ENCODE measurements at regions not wholly inside any gene's neighbourhood (a gene's known extent, or its start where the extent isn't known, plus 50 kb on each side); places are given as distances from the start of the nearest gene placed in this dataset.

GRCh38 chr12:22800332-22800731 lies 175.4 kb downstream of the ETNK1 start:
- WGBS: 75% methylated on average over 2 of the region's 2 CpGs
- TF ChIP-seq GABPA (IDR thresholded peaks at IDR 0.05 in 1 of 2, conservative IDR thresholded peaks at IDR 0.05 in 1 of 2) (no peak), YY1 (IDR thresholded peaks at IDR 0.05) (no peak), FOXA2 (IDR thresholded peaks at IDR 0.05) (no peak), JUND (IDR thresholded peaks at IDR 0.05) (no peak), ATF3 (IDR thresholded peaks at IDR 0.05) (no peak), RAD21 (IDR thresholded peaks at IDR 0.05) (no peak), FOXA1 (IDR thresholded peaks at IDR 0.05) (no peak)
- TF ChIP-seq, protein P1, sequence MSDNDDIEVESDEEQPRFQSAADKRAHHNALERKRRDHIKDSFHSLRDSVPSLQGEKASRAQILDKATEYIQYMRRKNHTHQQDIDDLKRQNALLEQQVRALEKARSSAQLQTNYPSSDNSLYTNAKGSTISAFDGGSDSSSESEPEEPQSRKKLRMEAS (IDR thresholded peaks at IDR 0.05): no peak
- TF ChIP-seq, protein P2, sequence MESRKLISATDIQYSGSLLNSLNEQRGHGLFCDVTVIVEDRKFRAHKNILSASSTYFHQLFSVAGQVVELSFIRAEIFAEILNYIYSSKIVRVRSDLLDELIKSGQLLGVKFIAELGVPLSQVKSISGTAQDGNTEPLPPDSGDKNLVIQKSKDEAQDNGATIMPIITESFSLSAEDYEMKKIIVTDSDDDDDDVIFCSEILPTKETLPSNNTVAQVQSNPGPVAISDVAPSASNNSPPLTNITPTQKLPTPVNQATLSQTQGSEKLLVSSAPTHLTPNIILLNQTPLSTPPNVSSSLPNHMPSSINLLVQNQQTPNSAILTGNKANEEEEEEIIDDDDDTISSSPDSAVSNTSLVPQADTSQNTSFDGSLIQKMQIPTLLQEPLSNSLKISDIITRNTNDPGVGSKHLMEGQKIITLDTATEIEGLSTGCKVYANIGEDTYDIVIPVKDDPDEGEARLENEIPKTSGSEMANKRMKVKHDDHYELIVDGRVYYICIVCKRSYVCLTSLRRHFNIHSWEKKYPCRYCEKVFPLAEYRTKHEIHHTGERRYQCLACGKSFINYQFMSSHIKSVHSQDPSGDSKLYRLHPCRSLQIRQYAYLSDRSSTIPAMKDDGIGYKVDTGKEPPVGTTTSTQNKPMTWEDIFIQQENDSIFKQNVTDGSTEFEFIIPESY (IDR thresholded peaks at IDR 0.05): no peak
- DNase-seq (ENCODE audit: low spot score): no peak
- no peaks in the 10 kb centered on the region for H3K36me3 ChIP-seq (ENCODE audit: control insufficient read depth in 4 of 4, insufficient read depth in 3 of 4, low read depth in 1 of 4, low read length in 3 of 4)
- H3K4me1 ChIP-seq (ENCODE audit: control insufficient read depth in 4 of 4, insufficient read depth in 4 of 4, low read length in 3 of 4): no peaks in the 10 kb centered on the region
- no peaks in the 10 kb centered on the region for H3K27me3 ChIP-seq (ENCODE audit: control insufficient read depth in 4 of 4, insufficient read depth in 4 of 4, low read length in 3 of 4)
- H3K9ac ChIP-seq (ENCODE audit: low read depth in 1 of 2, low read length in 2 of 2): no peak overlapping the region
- H3K4me3 ChIP-seq (ENCODE audit: low read depth in 1 of 3, low read length in 3 of 3): no peak overlapping the region
- H3K27ac ChIP-seq (ENCODE audit: low read depth in 1 of 2, low read length in 2 of 2): no peak overlapping the region
- no peaks in the 10 kb centered on the region for H3K9me3 ChIP-seq (ENCODE audit: control insufficient read depth in 4 of 4, low read length in 3 of 4)

GRCh38 chr12:22802883-22803630 lies 178.1 kb downstream of the ETNK1 start:
- 85% methylated on average over 4 of the region's 4 CpGs for WGBS
- TF ChIP-seq NR2F2 (IDR thresholded peaks at IDR 0.05) (no peak), FOXA1 (IDR thresholded peaks at IDR 0.05) (no peak), ATF3 (IDR thresholded peaks at IDR 0.05) (no peak), GABPA (IDR thresholded peaks at IDR 0.05 in 1 of 2, conservative IDR thresholded peaks at IDR 0.05 in 1 of 2) (no peak), YY1 (IDR thresholded peaks at IDR 0.05) (no peak), JUND (IDR thresholded peaks at IDR 0.05) (no peak), TAF1 (conservative IDR thresholded peaks at IDR 0.05) (no peak), RXRA (IDR thresholded peaks at IDR 0.05) (no peak), SP1 (IDR thresholded peaks at IDR 0.05) (no peak)
- TF ChIP-seq, protein P3, sequence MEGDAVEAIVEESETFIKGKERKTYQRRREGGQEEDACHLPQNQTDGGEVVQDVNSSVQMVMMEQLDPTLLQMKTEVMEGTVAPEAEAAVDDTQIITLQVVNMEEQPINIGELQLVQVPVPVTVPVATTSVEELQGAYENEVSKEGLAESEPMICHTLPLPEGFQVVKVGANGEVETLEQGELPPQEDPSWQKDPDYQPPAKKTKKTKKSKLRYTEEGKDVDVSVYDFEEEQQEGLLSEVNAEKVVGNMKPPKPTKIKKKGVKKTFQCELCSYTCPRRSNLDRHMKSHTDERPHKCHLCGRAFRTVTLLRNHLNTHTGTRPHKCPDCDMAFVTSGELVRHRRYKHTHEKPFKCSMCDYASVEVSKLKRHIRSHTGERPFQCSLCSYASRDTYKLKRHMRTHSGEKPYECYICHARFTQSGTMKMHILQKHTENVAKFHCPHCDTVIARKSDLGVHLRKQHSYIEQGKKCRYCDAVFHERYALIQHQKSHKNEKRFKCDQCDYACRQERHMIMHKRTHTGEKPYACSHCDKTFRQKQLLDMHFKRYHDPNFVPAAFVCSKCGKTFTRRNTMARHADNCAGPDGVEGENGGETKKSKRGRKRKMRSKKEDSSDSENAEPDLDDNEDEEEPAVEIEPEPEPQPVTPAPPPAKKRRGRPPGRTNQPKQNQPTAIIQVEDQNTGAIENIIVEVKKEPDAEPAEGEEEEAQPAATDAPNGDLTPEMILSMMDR (IDR thresholded peaks at IDR 0.05; ENCODE audit: low read depth, low read length, missing input control): no peak
- TF ChIP-seq, protein P1 (IDR thresholded peaks at IDR 0.05): no peak
- TF ChIP-seq, protein P4, sequence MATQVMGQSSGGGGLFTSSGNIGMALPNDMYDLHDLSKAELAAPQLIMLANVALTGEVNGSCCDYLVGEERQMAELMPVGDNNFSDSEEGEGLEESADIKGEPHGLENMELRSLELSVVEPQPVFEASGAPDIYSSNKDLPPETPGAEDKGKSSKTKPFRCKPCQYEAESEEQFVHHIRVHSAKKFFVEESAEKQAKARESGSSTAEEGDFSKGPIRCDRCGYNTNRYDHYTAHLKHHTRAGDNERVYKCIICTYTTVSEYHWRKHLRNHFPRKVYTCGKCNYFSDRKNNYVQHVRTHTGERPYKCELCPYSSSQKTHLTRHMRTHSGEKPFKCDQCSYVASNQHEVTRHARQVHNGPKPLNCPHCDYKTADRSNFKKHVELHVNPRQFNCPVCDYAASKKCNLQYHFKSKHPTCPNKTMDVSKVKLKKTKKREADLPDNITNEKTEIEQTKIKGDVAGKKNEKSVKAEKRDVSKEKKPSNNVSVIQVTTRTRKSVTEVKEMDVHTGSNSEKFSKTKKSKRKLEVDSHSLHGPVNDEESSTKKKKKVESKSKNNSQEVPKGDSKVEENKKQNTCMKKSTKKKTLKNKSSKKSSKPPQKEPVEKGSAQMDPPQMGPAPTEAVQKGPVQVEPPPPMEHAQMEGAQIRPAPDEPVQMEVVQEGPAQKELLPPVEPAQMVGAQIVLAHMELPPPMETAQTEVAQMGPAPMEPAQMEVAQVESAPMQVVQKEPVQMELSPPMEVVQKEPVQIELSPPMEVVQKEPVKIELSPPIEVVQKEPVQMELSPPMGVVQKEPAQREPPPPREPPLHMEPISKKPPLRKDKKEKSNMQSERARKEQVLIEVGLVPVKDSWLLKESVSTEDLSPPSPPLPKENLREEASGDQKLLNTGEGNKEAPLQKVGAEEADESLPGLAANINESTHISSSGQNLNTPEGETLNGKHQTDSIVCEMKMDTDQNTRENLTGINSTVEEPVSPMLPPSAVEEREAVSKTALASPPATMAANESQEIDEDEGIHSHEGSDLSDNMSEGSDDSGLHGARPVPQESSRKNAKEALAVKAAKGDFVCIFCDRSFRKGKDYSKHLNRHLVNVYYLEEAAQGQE (IDR thresholded peaks at IDR 0.05): no peak
- TF ChIP-seq, protein P2 (IDR thresholded peaks at IDR 0.05): no peak
- Histone ChIP-seq H3K4me3 (ENCODE audit: low read depth in 1 of 3, low read length in 3 of 3) (no peak overlapping the region), H3K9ac (ENCODE audit: low read depth in 1 of 2, low read length in 2 of 2) (no peak overlapping the region), H3K27ac (ENCODE audit: low read depth in 1 of 2, low read length in 2 of 2) (no peak overlapping the region), H3K36me3 (ENCODE audit: control insufficient read depth in 4 of 4, insufficient read depth in 3 of 4, low read depth in 1 of 4, low read length in 3 of 4) (no peaks in the 10 kb centered on the region), H3K4me1 (ENCODE audit: control insufficient read depth in 4 of 4, insufficient read depth in 4 of 4, low read length in 3 of 4) (no peaks in the 10 kb centered on the region), H3K27me3 (ENCODE audit: control insufficient read depth in 4 of 4, insufficient read depth in 4 of 4, low read length in 3 of 4) (no peaks in the 10 kb centered on the region), H3K9me3 (ENCODE audit: control insufficient read depth in 4 of 4, low read length in 3 of 4) (no peaks in the 10 kb centered on the region)
- no peak for DNase-seq (ENCODE audit: low spot score)

Measured in liver (tissue), 8 donors.